K562 (cell line): ENCODE measurements at regions not wholly inside any gene's neighbourhood (a gene's known extent, or its start where the extent isn't known, plus 50 kb on each side); places are given as distances from the start of the nearest gene placed in this dataset.

Experiments
- ASH1L ChIP-seq: fragments of 450-650 bp; IDR thresholded peaks from 2 replicates; pipeline ENCODE4 v1.6.1; 2018; ENCODE audit warnings: borderline replicate concordance, mild to moderate bottlenecking, low read depth; ENCODE audit not compliant: partially characterized antibody
- CHCHD3 ChIP-seq: fragments of 250-450 bp; sonication (Bioruptor Pico); IDR thresholded peaks from 2 replicates; pipeline ENCODE4 v2.1.2; 2022; ENCODE audit warnings: mild to moderate bottlenecking
- CHD4 ChIP-seq: fragments of 200-600 bp; sonication (generic); IDR thresholded peaks from 3 replicates; pipeline ENCODE4 v1.6.1; 2012; ENCODE audit warnings: low read depth, mild to moderate bottlenecking, mixed read lengths, low read length, inconsistent platforms; ENCODE audit not compliant: insufficient read depth, insufficient replicate concordance, poor library complexity, severe bottlenecking
- CREM ChIP-seq: IDR thresholded peaks from 2 replicates; pipeline ENCODE4 v1.6.1; 2014; ENCODE audit warnings: antibody characterized with exemption, low read depth
- EP400 ChIP-seq: fragments of 450-650 bp; IDR thresholded peaks from 2 replicates; pipeline ENCODE4 v1.6.1; 2017; ENCODE audit warnings: antibody characterized with exemption, mild to moderate bottlenecking, moderate library complexity
- NRF1 ChIP-seq, 2 experiments: fragments of 450-650 bp; IDR thresholded peaks in 1 of 2; conservative IDR thresholded peaks in 1 of 2; 2 replicates each; pipeline ENCODE4 v1.6.1; 2014; ENCODE audit warnings: mild to moderate bottlenecking in 2 of 2
- RBBP5 ChIP-seq: fragments of 200-600 bp; sonication (generic); IDR thresholded peaks from 2 replicates; pipeline ENCODE4 v1.6.1; 2012; ENCODE audit warnings: borderline replicate concordance, mild to moderate bottlenecking, low read length, control low read depth, inconsistent platforms; ENCODE audit not compliant: insufficient read depth, poor library complexity, severe bottlenecking
- SMAD2 ChIP-seq: fragments of 150-350 bp; IDR thresholded peaks from 2 replicates; pipeline ENCODE4 v1.6.1; 2014; ENCODE audit warnings: low read depth, mild to moderate bottlenecking, low read length
- STAT5B ChIP-seq: fragments of 250-450 bp; sonication (Bioruptor Pico); IDR thresholded peaks from 2 replicates; pipeline ENCODE4 v1.8.0; 2021; ENCODE audit warnings: mild to moderate bottlenecking, inconsistent platforms
- TAF1 ChIP-seq: IDR thresholded peaks from 2 replicates; pipeline ENCODE4 v1.6.1; 2011; ENCODE audit warnings: mild to moderate bottlenecking, low read length, moderate library complexity; ENCODE audit not compliant: insufficient read depth, control insufficient read depth, severe bottlenecking; ENCODE audit errors: extremely low read depth
- TARDBP ChIP-seq: fragments of 450-650 bp; IDR thresholded peaks from 2 replicates; pipeline ENCODE4 v1.6.1; 2016
- ZBTB43 ChIP-seq: sonication (generic); formaldehyde crosslinking; IDR thresholded peaks from 2 replicates; pipeline ENCODE4 v1.8.0; 2023; ENCODE audit warnings: mild to moderate bottlenecking, missing genetic modification reagents
- ZNF354B ChIP-seq: fragments of 250-450 bp; sonication (Bioruptor Pico); IDR thresholded peaks from 2 replicates; pipeline ENCODE4 v1.4.0; 2020
- ZNF407 ChIP-seq: fragments of 450-650 bp; IDR thresholded peaks from 2 replicates; pipeline ENCODE4 v1.6.1; 2016; ENCODE audit warnings: low read depth
- ZNF696 ChIP-seq: fragments of 250-450 bp; sonication (Bioruptor Pico); conservative IDR thresholded peaks from 2 replicates; pipeline ENCODE4 v1.4.0; 2020; ENCODE audit warnings: mild to moderate bottlenecking, moderate library complexity
- TF ChIP-seq, protein P1 (sequence below): IDR thresholded peaks from 2 replicates; pipeline ENCODE4 v1.6.1; 2011; ENCODE audit not compliant: insufficient read length; ENCODE audit errors: extremely low read depth
- TF ChIP-seq, protein P2 (sequence below): fragments of 450-650 bp; IDR thresholded peaks from 2 replicates; pipeline ENCODE4 v1.6.1; 2016; ENCODE audit warnings: mild to moderate bottlenecking

DNA sequence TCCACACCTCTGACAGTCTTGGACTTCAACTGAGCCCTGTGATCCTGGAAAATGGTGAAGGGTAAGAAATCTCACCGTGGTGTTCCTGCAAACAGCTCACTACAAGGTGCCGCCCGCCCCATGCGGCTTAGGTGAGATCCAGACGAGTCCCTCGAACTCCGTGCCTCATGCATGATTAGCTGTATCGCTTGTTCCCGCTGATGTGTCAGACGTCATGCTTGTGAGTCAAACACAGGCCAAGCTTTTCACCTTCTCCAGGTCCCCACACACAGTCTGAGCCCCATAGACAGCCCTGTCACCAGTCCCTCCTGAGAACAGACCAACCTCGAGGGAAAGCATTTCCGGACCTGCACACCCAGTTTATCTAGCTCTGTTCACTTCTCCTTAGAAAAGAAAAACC lies 740.5 kb downstream of the GALR1 start (continued):
- no peak for TF ChIP-seq ZNF407
- TF ChIP-seq ZNF696, result no peak
- no peak for TF ChIP-seq SMAD2
- TF ChIP-seq RBBP5, result peak; percentile 39
- TF ChIP-seq, protein P1, sequence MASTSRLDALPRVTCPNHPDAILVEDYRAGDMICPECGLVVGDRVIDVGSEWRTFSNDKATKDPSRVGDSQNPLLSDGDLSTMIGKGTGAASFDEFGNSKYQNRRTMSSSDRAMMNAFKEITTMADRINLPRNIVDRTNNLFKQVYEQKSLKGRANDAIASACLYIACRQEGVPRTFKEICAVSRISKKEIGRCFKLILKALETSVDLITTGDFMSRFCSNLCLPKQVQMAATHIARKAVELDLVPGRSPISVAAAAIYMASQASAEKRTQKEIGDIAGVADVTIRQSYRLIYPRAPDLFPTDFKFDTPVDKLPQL, result no peak
- TF ChIP-seq ZNF354B (CRISPR knock-in tag), result no peak
- TF ChIP-seq, protein P2, sequence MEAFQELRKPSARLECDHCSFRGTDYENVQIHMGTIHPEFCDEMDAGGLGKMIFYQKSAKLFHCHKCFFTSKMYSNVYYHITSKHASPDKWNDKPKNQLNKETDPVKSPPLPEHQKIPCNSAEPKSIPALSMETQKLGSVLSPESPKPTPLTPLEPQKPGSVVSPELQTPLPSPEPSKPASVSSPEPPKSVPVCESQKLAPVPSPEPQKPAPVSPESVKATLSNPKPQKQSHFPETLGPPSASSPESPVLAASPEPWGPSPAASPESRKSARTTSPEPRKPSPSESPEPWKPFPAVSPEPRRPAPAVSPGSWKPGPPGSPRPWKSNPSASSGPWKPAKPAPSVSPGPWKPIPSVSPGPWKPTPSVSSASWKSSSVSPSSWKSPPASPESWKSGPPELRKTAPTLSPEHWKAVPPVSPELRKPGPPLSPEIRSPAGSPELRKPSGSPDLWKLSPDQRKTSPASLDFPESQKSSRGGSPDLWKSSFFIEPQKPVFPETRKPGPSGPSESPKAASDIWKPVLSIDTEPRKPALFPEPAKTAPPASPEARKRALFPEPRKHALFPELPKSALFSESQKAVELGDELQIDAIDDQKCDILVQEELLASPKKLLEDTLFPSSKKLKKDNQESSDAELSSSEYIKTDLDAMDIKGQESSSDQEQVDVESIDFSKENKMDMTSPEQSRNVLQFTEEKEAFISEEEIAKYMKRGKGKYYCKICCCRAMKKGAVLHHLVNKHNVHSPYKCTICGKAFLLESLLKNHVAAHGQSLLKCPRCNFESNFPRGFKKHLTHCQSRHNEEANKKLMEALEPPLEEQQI, result no peak
- TF ChIP-seq CHCHD3 (CRISPR knock-in tag), result no peak
- no peak for TF ChIP-seq NRF1 (conservative IDR thresholded peaks at IDR 0.05 in 1 of 2, IDR thresholded peaks at IDR 0.05 in 1 of 2)
- no peak for TF ChIP-seq ASH1L
- TF ChIP-seq TAF1, result peak; percentile 27
- no peak for TF ChIP-seq TARDBP
- TF ChIP-seq CHD4, result no peak
- no peak for TF ChIP-seq ZBTB43 (CRISPR knock-in tag)
- no peak for TF ChIP-seq STAT5B
- peak; percentile 33; the same call in 1 of the 2 replicates for TF ChIP-seq CREM
- TF ChIP-seq EP400, result peak; percentile 17; the same call in 1 of the 2 replicates
